UCSD-AML1 (cell line): ENCODE measurements at regions not wholly inside any gene's neighbourhood (a gene's known extent, or its start where the extent isn't known, plus 50 kb on each side); places are given as distances from the start of the nearest gene placed in this dataset.

Source experiments
- DNase-seq: peaks from one replicate; lab custom pipeline; 2025; ENCODE audit not compliant: unreplicated experiment; lab: John Stamatoyannopoulos, UW

GRCh38 chr19:28983430-28983829, 229.5 kb downstream of the UQCRFS1 start:
- DNase-seq = no peak

GRCh38 chr19:28981994-28982393, 231.0 kb downstream of the UQCRFS1 start:
- no peak for DNase-seq

GRCh38 chr19:28981518-28981917, 231.4 kb downstream of the UQCRFS1 start:
- DNase-seq = no peak

- no peak for DNase-seq
Measured at GRCh38 chr19:28980236-28980868, 232.6 kb downstream of the UQCRFS1 start.

GRCh38 chr19:28977826-28978225, 235.1 kb downstream of the UQCRFS1 start:
- DNase-seq = no peak

GRCh38 chr19:28972058-28972852, 240.7 kb downstream of the UQCRFS1 start:
- no peak for DNase-seq

- DNase-seq = no peak
Measured at GRCh38 chr19:28971513-28971912, 241.4 kb downstream of the UQCRFS1 start.

GRCh38 chr19:28971049-28971448, 241.9 kb downstream of the UQCRFS1 start:
- DNase-seq = no peak

- no peak for DNase-seq
Measured at GRCh38 chr19:28968721-28969120, 244.2 kb downstream of the UQCRFS1 start.

- DNase-seq = no peak
Measured at GRCh38 chr19:28966737-28967399, 246.1 kb downstream of the UQCRFS1 start.

GRCh38 chr19:28964500-28964899, 248.5 kb downstream of the UQCRFS1 start:
- no peak for DNase-seq

- no peak for DNase-seq
Measured at GRCh38 chr19:28963486-28964250, 249.3 kb downstream of the UQCRFS1 start.

- no peak for DNase-seq
Measured at GRCh38 chr19:28961772-28962500, 251.0 kb downstream of the UQCRFS1 start.

- no peak for DNase-seq
Measured at GRCh38 chr19:28960986-28961705, 251.8 kb downstream of the UQCRFS1 start.

- no peak for DNase-seq
Measured at GRCh38 chr19:28960586-28960985, 252.4 kb downstream of the UQCRFS1 start.

- DNase-seq = no peak
Measured at GRCh38 chr19:28956961-28957360, 256.0 kb downstream of the UQCRFS1 start.

GRCh38 chr19:28956421-28956820, 256.5 kb downstream of the UQCRFS1 start:
- DNase-seq = no peak

- no peak for DNase-seq
Measured at GRCh38 chr19:28949535-28949934, 263.4 kb downstream of the UQCRFS1 start.

- DNase-seq = no peak
Measured at GRCh38 chr19:28949027-28949426, 263.9 kb downstream of the UQCRFS1 start.

- DNase-seq = no peak
Measured at GRCh38 chr19:28948566-28948965, 264.4 kb downstream of the UQCRFS1 start.
